Body of pancreas (tissue), 4 donors: ENCODE measurements at regions not wholly inside any gene's neighbourhood (a gene's known extent, or its start where the extent isn't known, plus 50 kb on each side); places are given as distances from the start of the nearest gene placed in this dataset.

Experiments used
- POLR2A ChIP-seq, 3 donors: fragments of 450-650 bp; IDR thresholded peaks; one replicate each; pipeline ENCODE4 v1.6.1; 2016; ENCODE audit warnings: antibody characterized with exemption in 3 of 3, mild to moderate bottlenecking in 2 of 3
- TF ChIP-seq, protein P1 (sequence below), 7 experiments: fragments of 450-650 bp in 4 of 7; fragments of 200-600 bp in 3 of 7; sonication (generic) in 3 of 7; IDR thresholded peaks; one replicate each; pipeline ENCODE4 v1.5.1; 2016 to 2019; ENCODE audit warnings: antibody characterized with exemption in 7 of 7

DNA sequence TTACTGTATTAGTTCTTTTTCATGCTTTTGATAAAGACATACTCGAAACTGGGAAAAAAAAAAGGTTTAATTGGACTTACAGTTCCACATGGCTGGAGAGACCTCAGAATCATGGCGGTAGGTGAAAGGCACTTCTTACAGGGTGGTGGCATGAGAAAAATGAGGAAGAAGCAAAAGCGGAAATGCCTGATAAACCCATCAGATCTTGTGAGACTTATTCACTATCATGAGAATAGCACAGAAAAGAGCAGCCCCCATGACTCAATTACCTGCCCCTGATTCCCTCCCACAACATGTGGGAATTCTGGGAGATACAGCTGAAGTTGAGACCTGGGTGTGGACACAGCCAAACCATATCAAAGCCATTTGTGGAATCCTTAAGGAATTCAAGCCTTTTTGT is 1238.9 kb downstream of the ADGRL3 start:
- no peak for TF ChIP-seq POLR2A (IDR thresholded peaks at IDR 0.05)
- TF ChIP-seq, protein P1, sequence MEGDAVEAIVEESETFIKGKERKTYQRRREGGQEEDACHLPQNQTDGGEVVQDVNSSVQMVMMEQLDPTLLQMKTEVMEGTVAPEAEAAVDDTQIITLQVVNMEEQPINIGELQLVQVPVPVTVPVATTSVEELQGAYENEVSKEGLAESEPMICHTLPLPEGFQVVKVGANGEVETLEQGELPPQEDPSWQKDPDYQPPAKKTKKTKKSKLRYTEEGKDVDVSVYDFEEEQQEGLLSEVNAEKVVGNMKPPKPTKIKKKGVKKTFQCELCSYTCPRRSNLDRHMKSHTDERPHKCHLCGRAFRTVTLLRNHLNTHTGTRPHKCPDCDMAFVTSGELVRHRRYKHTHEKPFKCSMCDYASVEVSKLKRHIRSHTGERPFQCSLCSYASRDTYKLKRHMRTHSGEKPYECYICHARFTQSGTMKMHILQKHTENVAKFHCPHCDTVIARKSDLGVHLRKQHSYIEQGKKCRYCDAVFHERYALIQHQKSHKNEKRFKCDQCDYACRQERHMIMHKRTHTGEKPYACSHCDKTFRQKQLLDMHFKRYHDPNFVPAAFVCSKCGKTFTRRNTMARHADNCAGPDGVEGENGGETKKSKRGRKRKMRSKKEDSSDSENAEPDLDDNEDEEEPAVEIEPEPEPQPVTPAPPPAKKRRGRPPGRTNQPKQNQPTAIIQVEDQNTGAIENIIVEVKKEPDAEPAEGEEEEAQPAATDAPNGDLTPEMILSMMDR (IDR thresholded peaks at IDR 0.05), result no peak
